Right hindlimb (tissue), 1 donor: ENCODE measurements at regions not wholly inside any gene's neighbourhood (a gene's known extent, or its start where the extent isn't known, plus 50 kb on each side); places are given as distances from the start of the nearest gene placed in this dataset.

ENCODE experiments used
- DNase-seq: peaks from one replicate; pipeline ENCODE4 v3.0.0-alpha.2; 2018

- DNase-seq, result no peak
These were observed 224.1 kb downstream of the SS18 start for GRCh38 chr18:25866331-25866730.

GRCh38 chr18:25862881-25863600, 227.4 kb downstream of the SS18 start:
- peak; percentile 42 for DNase-seq

GRCh38 chr18:25853691-25854433, 236.6 kb downstream of the SS18 start:
- DNase-seq, result no peak

GRCh38 chr18:25843791-25844190, 246.6 kb downstream of the SS18 start:
- DNase-seq, result no peak

- no peak for DNase-seq
These were observed 247.7 kb downstream of the SS18 start for GRCh38 chr18:25842665-25843064.

- DNase-seq, result no peak
These were observed 256.4 kb downstream of the SS18 start for GRCh38 chr18:25834061-25834460.

GRCh38 chr18:25832001-25832604, 258.3 kb downstream of the SS18 start:
- peak; percentile 78 for DNase-seq

GRCh38 chr18:25831301-25831701, 259.1 kb downstream of the SS18 start:
- DNase-seq, result no peak

- peak; percentile 45 for DNase-seq
These were observed 259.6 kb downstream of the SS18 start for GRCh38 chr18:25830787-25831186.

- DNase-seq, result peak; percentile 43
These were observed 262.4 kb downstream of the SS18 start for GRCh38 chr18:25827961-25828561.

- no peak for DNase-seq
These were observed 263.2 kb downstream of the SS18 start for GRCh38 chr18:25827228-25827627.

- DNase-seq, result no peak
These were observed 263.6 kb downstream of the SS18 start for GRCh38 chr18:25826823-25827222.

- DNase-seq, result no peak
These were observed 264.2 kb downstream of the SS18 start for GRCh38 chr18:25825979-25826776.

GRCh38 chr18:25825056-25825455, 265.4 kb downstream of the SS18 start:
- DNase-seq, result no peak

GRCh38 chr18:25819746-25820363, 270.6 kb downstream of the SS18 start:
- DNase-seq, result no peak

- DNase-seq, result no peak
These were observed 271.9 kb downstream of the SS18 start for GRCh38 chr18:25818505-25818904.

- DNase-seq, result no peak
These were observed 272.7 kb downstream of the SS18 start for GRCh38 chr18:25817546-25818237.

- no peak for DNase-seq
These were observed 274.8 kb downstream of the SS18 start for GRCh38 chr18:25815659-25816058.

- DNase-seq, result no peak
These were observed 275.5 kb downstream of the SS18 start for GRCh38 chr18:25814841-25815458.

GRCh38 chr18:25813110-25813509, 277.3 kb downstream of the SS18 start:
- no peak for DNase-seq

GRCh38 chr18:25810736-25811135, 279.7 kb downstream of the SS18 start:
- DNase-seq, result no peak
